Transverse colon (tissue), 4 donors: ENCODE measurements at regions not wholly inside any gene's neighbourhood (a gene's known extent, or its start where the extent isn't known, plus 50 kb on each side); places are given as distances from the start of the nearest gene placed in this dataset.

Experiments
- DNase-seq: peaks from one replicate; pipeline ENCODE4 v3.0.0-alpha.2; 2019
- H3K27ac ChIP-seq, 4 donors: fragments of 200-600 bp; sonication (generic); 2 replicates each; pipeline ENCODE4 v1.5.1; 2016 to 2018; ENCODE audit warnings: inconsistent platforms in 4 of 4
- H3K27me3 ChIP-seq: fragments of 200-600 bp; sonication (generic); 2 replicates; pipeline ENCODE4 v1.5.1; 2017; ENCODE audit warnings: inconsistent platforms
- H3K36me3 ChIP-seq, 4 donors: fragments of 200-600 bp; sonication (generic); 2 replicates each; pipeline ENCODE4 v1.5.1; 2017 to 2019; ENCODE audit warnings: inconsistent platforms in 4 of 4
- H3K4me1 ChIP-seq, 4 donors: fragments of 200-600 bp; sonication (generic); 2 replicates each; pipeline ENCODE4 v1.5.1; 2017 to 2020; ENCODE audit warnings: inconsistent platforms in 4 of 4
- H3K4me3 ChIP-seq, 4 donors: fragments of 200-600 bp; sonication (generic); 1 replicate in 1 of 4; 2 replicates in 3 of 4; pipeline versions ENCODE4 v1.5.1 to v1.6.1; 2017 to 2019; ENCODE audit warnings: inconsistent platforms in 4 of 4
- H3K9me3 ChIP-seq, 2 donors: fragments of 200-600 bp; sonication (generic); 2 replicates each; pipeline ENCODE4 v1.5.1; 2017 to 2019; ENCODE audit warnings: inconsistent platforms in 2 of 2
- CTCF ChIP-seq, 5 experiments: fragments of 200-600 bp in 3 of 5; fragments of 450-650 bp in 2 of 5; sonication (generic) in 3 of 5; IDR thresholded peaks; 1 replicate in 2 of 5; 2 replicates in 3 of 5; pipeline ENCODE4 v1.5.1; 2016 to 2017; ENCODE audit warnings: antibody characterized with exemption in 5 of 5, inconsistent platforms in 3 of 5, mild to moderate bottlenecking in 2 of 5, moderate library complexity in 1 of 5
- EP300 ChIP-seq: sonication (generic); formaldehyde crosslinking; IDR thresholded peaks from one replicate; pipeline ENCODE4 v1.6.1; 2017; ENCODE audit warnings: antibody characterized with exemption, low read depth
- POLR2A ChIP-seq: fragments of 450-650 bp; IDR thresholded peaks from one replicate; pipeline ENCODE4 v1.6.1; 2016; ENCODE audit warnings: antibody characterized with exemption, mild to moderate bottlenecking, moderate library complexity
- POLR2AphosphoS5 ChIP-seq, 3 donors: sonication (generic); formaldehyde crosslinking; IDR thresholded peaks; one replicate each; pipeline ENCODE4 v1.6.1; 2016; ENCODE audit warnings: antibody characterized with exemption in 3 of 3
- WGBS, 2 donors: methylation state at CpG; one replicate each; pipeline ENCODE4 v1.1.5; 2018; ENCODE audit warnings: low coverage in 1 of 2; 5-methylcytosine and 5-hydroxymethylcytosine counted together
- in situ Hi-C, 4 donors: fragments of 200-750 bp; cut with MboI; loops; one replicate each; pipeline versions ENCODE4 v1.15.0 to v1.15.1; 2017; ENCODE audit warnings: low sequenced_read_pairs in 3 of 4, low pct_ligation_motif_present in 1 of 4, low pct_unique_long_range_greater_than_20kb in 1 of 4
- intact Hi-C: fragments of 100-400 bp; cut with DNase I; formaldehyde crosslinking; loops from one replicate; pipeline ENCODE4 v1.15.1; 2023; ENCODE audit warnings: low total_unique reads

- H3K36me3 ChIP-seq = no peaks in the 10 kb centered on the region
- peak; percentile 28 for DNase-seq
- peak overlapping the region in 1 of 4 donors; percentile 67 for H3K27ac ChIP-seq
- no peaks in the 10 kb centered on the region for H3K27me3 ChIP-seq
- no peaks in the 10 kb centered on the region for H3K9me3 ChIP-seq
- H3K4me1 ChIP-seq = peaks cover 0 to 52% (median 23%) of the 10 kb centered on the region in 4 donors
- intact Hi-C loops (no loop called here), in situ Hi-C loops (loop anchor here in 1 of 4 donors (10.0 kb wide), 1 partner anchor 493 kb away; no protein-coding TSS in a partner anchor)
- WGBS, 2 donors = 49 to 70% methylated on average over 4 of the region's 4 CpGs
- TF ChIP-seq EP300 = no peak
- TF ChIP-seq CTCF (IDR thresholded peaks at IDR 0.05) = no peak
- no peak for TF ChIP-seq POLR2AphosphoS5 (IDR thresholded peaks at IDR 0.05)
- no peak for TF ChIP-seq POLR2A
- no peak overlapping the region for H3K4me3 ChIP-seq
These were observed 153.3 kb upstream of the ERCC6L2 start for GRCh38 chr9:95722141-95722540.

GRCh38 chr9:95721061-95721531 is 154.4 kb upstream of the ERCC6L2 start:
- in situ Hi-C loops (loop anchor here in 1 of 4 donors (10.0 kb wide), 1 partner anchor 494 kb away; no protein-coding TSS in a partner anchor), intact Hi-C loops (no loop called here)
- no peak overlapping the region for H3K4me3 ChIP-seq
- H3K36me3 ChIP-seq = no peaks in the 10 kb centered on the region
- DNase-seq = peak; percentile 64
- H3K4me1 ChIP-seq = peaks cover 0 to 52% (median 23%) of the 10 kb centered on the region in 4 donors
- 39 to 55% methylated on average over 5 of the region's 5 CpGs for WGBS, 2 donors
- TF ChIP-seq POLR2A (no peak), POLR2AphosphoS5 (IDR thresholded peaks at IDR 0.05) (peak in 2 of 3 donors; percentile 57 to 58)
- H3K27ac ChIP-seq = peak overlapping the region in 3 of 4 donors; percentile 42 to 67 (median 63)
- no peaks in the 10 kb centered on the region for H3K27me3 ChIP-seq
- no peaks in the 10 kb centered on the region for H3K9me3 ChIP-seq

- peaks cover 0 to 2% of the 10 kb centered on the region in 2 donors for H3K9me3 ChIP-seq
- TF ChIP-seq POLR2A = no peak
- no peak for TF ChIP-seq POLR2AphosphoS5 (IDR thresholded peaks at IDR 0.05)
- no peak for TF ChIP-seq CTCF (IDR thresholded peaks at IDR 0.05)
- no peak for TF ChIP-seq EP300
- intact Hi-C loops (no loop called here), in situ Hi-C loops (loop anchor here in 1 of 4 donors (10.0 kb wide), 1 partner anchor 494 kb away; no protein-coding TSS in a partner anchor)
- no peaks in the 10 kb centered on the region for H3K27me3 ChIP-seq
- H3K4me3 ChIP-seq = no peak overlapping the region
- WGBS, 2 donors = 68% methylated on average over 6 of the region's 6 CpGs; no CpG with 5 or more reads in 1 of the 2 donors
- H3K36me3 ChIP-seq = no peaks in the 10 kb centered on the region
- H3K4me1 ChIP-seq = peaks cover 0 to 52% (median 23%) of the 10 kb centered on the region in 4 donors
- DNase-seq = no peak
- H3K27ac ChIP-seq = peak overlapping the region in 3 of 4 donors; percentile 42 to 67 (median 63)
These were observed 155.0 kb upstream of the ERCC6L2 start for GRCh38 chr9:95720496-95720895.

DNA sequence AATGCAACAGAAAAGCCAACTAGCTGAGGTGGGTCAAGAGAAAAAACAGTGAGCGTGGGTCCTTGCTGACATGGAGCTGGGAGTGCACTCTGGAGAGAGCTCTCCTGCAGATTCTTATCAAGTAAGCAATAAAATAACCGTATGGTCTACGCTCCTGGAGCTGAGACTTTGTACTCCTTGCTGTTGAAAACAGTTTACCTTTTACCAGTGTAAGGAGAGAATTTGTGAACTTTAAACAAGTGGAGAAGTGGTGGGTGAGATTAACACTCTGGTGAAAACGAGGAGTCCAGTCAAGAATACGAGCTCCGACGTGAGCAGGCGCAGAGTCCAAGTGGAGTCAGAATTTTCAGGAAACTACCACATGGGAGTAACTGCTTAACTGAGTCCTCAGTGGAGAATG is 156.1 kb upstream of the ERCC6L2 start:
- Histone ChIP-seq H3K27ac (peak overlapping the region; percentile 51 to 67 (median 54)), H3K9me3 (peaks cover 0 to 7% of the 10 kb centered on the region in 2 donors), H3K36me3 (no peaks in the 10 kb centered on the region), H3K4me1 (peaks cover 0 to 45% (median 16%) of the 10 kb centered on the region in 4 donors), H3K27me3 (no peaks in the 10 kb centered on the region), H3K4me3 (no peak overlapping the region)
- WGBS, 2 donors = 42 to 65% methylated on average over 7 to 8 of the region's 8 CpGs
- DNase-seq = peak; percentile 52
- intact Hi-C loops = no loop called here
- in situ Hi-C loops = no loop called here
- TF ChIP-seq POLR2AphosphoS5 (IDR thresholded peaks at IDR 0.05) = peak in 2 of 3 donors; percentile 40 to 46
- no peak for TF ChIP-seq POLR2A
- no peak for TF ChIP-seq CTCF (IDR thresholded peaks at IDR 0.05)

GRCh38 chr9:95718263-95718662 is 157.2 kb upstream of the ERCC6L2 start:
- peaks cover 0 to 34% (median 8%) of the 10 kb centered on the region in 4 donors for H3K4me1 ChIP-seq
- in situ Hi-C loops (no loop called here), intact Hi-C loops (no loop called here)
- H3K27ac ChIP-seq = peak overlapping the region in 3 of 4 donors; percentile 51 to 67 (median 52)
- peaks cover 0 to 7% of the 10 kb centered on the region in 2 donors for H3K9me3 ChIP-seq
- no peak for DNase-seq
- H3K4me3 ChIP-seq = no peak overlapping the region
- H3K27me3 ChIP-seq = no peaks in the 10 kb centered on the region
- H3K36me3 ChIP-seq = no peaks in the 10 kb centered on the region
- TF ChIP-seq EP300 (no peak), CTCF (IDR thresholded peaks at IDR 0.05) (no peak), POLR2A (no peak), POLR2AphosphoS5 (IDR thresholded peaks at IDR 0.05) (no peak)
